GM10266 (cell line): ENCODE measurements at regions not wholly inside any gene's neighbourhood (a gene's known extent, or its start where the extent isn't known, plus 50 kb on each side); places are given as distances from the start of the nearest gene placed in this dataset.

Source experiments
- DNase-seq: peaks from one replicate; pipeline ENCODE4 v3.0.0; 2012; ENCODE audit errors: extremely low spot score
- CTCF ChIP-seq: IDR thresholded peaks from 2 replicates; pipeline ENCODE4 v1.5.1; 2012; ENCODE audit warnings: mild to moderate bottlenecking, low read depth; ENCODE audit not compliant: control insufficient read depth, insufficient read depth; ENCODE audit errors: missing control alignments

DNA sequence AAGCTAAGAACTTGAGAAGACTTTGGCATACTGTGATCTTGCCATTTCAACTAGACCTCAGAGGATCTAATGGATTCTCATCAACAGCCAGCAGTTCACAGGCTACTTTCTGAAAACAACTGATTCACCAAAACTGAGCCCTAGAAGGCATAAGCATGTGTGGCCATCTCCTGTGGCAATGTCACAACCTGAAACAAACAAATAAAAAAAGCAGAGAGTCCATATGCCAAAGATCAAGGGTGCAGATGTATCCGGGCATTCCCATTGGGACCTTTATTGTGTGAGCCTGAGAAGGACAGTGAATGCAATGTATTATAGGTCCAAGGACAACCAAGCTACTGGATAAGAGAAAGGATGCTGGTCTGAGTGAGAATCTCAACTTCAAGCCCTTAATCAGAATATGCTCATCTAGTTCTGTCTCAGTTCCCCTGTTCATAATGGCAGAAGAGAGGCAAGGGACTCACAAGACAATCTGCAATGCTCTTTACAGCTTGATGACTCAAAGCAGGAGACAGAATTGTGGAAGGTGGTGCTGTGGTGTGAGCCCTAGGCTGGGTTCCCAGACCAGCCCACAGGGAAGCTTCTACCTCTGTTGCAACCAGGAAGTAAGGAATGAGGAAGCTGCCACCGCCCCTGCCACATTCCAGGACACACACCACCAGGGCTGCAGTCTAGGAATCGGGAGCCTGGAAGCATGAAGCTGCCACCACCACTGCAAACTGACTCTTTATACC, 133.7 kb downstream of the RAP2A start:
- no peak for TF ChIP-seq CTCF
- peak; percentile 46 for DNase-seq

- DNase-seq, result no peak
- no peak for TF ChIP-seq CTCF
Measured at GRCh38 chr13:97568850-97569249, 134.9 kb downstream of the RAP2A start.

DNA sequence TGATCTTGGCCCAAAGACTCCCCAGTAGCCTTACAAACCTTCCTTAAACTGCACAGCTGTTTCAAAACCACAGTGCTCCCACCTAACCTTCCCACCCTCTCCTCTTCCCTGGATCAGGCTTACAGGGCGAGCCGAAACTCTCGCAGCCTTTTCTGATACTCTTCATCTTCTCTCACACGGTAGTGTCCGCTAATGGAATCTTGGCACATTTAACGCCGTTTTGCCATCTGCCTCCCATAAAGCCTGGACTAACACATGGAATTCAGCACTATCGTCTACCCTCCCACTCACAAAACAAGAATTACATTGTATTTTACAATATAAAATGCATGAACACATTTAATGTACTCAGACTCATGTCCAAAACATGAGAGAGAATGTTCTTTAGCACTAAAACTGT, 135.9 kb downstream of the RAP2A start:
- no peak for TF ChIP-seq CTCF
- DNase-seq, result no peak

- no peak for TF ChIP-seq CTCF
- no peak for DNase-seq
Measured at GRCh38 chr13:97570442-97570841, 136.5 kb downstream of the RAP2A start.

DNA sequence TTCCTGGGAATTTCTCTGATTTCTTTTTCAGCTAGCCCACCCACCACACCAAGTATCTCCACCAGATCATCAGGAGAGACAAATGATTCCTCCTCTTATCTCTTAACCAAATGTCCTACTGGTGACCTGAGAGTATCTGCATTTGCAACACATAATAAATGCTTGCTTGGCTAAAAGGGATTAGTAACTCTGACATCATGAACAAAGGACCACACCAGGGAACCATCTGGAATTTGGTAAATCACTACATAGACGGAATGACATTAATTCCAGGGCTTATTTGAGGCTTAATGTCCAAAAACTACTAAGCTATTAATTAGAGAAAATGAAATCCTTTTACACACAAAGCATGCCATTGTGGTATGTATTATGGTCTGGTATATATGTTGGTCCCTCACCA, 139.0 kb downstream of the RAP2A start:
- no peak for TF ChIP-seq CTCF
- no peak for DNase-seq

DNA sequence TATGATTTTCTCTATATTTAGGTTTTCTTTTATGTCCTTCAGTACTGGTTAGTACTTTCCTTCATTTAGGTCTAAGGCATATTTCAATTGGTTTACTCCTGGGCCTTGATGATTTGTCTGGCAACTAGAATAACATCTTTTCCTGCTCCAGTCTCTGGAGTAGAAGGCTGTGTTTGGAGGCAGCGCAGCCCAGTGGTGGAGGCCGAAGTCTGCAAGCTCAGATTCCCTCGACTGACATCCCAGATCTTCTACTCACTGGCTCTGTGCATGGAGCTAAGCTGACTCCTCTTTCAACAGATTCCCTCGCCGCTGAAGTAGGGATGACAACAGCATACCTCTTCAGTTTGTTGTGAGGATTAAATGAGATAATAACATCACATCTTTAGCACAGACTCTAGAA, 141.0 kb downstream of the RAP2A start:
- peak; percentile 70 for TF ChIP-seq CTCF
- DNase-seq, result peak; percentile 35

- no peak for TF ChIP-seq CTCF
- no peak for DNase-seq
Measured at GRCh38 chr13:97577026-97577425, 143.1 kb downstream of the RAP2A start.
